HEK293 (cell line): ENCODE measurements at regions not wholly inside any gene's neighbourhood (a gene's known extent, or its start where the extent isn't known, plus 50 kb on each side); places are given as distances from the start of the nearest gene placed in this dataset.

ENCODE experiments used
- CTCF ChIA-PET: fragments of 350-600 bp; formaldehyde crosslinking; extraction: SDS; loops from one replicate; lab custom pipeline; 2021; ENCODE audit warnings: antibody characterized with exemption; lab: Yijun Ruan, JAX
- POLR2A ChIA-PET: fragments of 300-600 bp; formaldehyde crosslinking; extraction: SDS; loops from one replicate; lab custom pipeline; 2020; ENCODE audit warnings: antibody characterized with exemption, inconsistent platforms; lab: Yijun Ruan, JAX
- H3K27ac ChIP-seq: fragments of 200-500 bp; sonication (Bioruptor generic); 2 replicates; pipeline ENCODE4 v1.5.1; 2014; ENCODE audit warnings: low read depth, low read length, control low read depth, inconsistent platforms; ENCODE audit errors: extremely low read depth
- H3K36me3 ChIP-seq, 2 experiments: fragments of 200-500 bp in 1 of 2; sonication (Bioruptor generic) in 1 of 2; 1 replicate in 1 of 2; 2 replicates in 1 of 2; pipeline ENCODE4 v1.5.1; 2014 to 2017; ENCODE audit warnings: inconsistent platforms in 2 of 2, low read length in 2 of 2; ENCODE audit not compliant: control insufficient read depth in 2 of 2, insufficient read depth in 1 of 2
- H3K4me1 ChIP-seq: fragments of 200-500 bp; sonication (Bioruptor generic); 2 replicates; pipeline ENCODE4 v1.5.1; 2014; ENCODE audit warnings: mild to moderate bottlenecking, low read length, inconsistent platforms; ENCODE audit not compliant: control insufficient read depth, insufficient read depth
- H3K4me3 ChIP-seq: 2 replicates; pipeline ENCODE4 v1.5.1; 2011; ENCODE audit warnings: low read depth, mild to moderate bottlenecking, control low read depth, low read length, moderate library complexity
- H3K9me3 ChIP-seq: fragments of 200-500 bp; sonication (Bioruptor generic); 2 replicates; pipeline ENCODE4 v1.5.1; 2014; ENCODE audit warnings: low read depth, low read length, inconsistent platforms; ENCODE audit not compliant: control insufficient read depth, insufficient read depth
- FEZF1 ChIP-seq: fragments of 450-650 bp; formaldehyde crosslinking; IDR thresholded peaks from 2 replicates; pipeline ENCODE4 v1.5.1; 2016; ENCODE audit warnings: missing biosample characterization, missing genetic modification characterization
- GLI2 ChIP-seq: fragments of 450-650 bp; formaldehyde crosslinking; IDR thresholded peaks from 2 replicates; pipeline ENCODE4; 2017; ENCODE audit warnings: missing biosample characterization, missing genetic modification characterization, low read depth, borderline replicate concordance
- GLI4 ChIP-seq: fragments of 450-650 bp; formaldehyde crosslinking; IDR thresholded peaks from 2 replicates; pipeline ENCODE4 v1.5.1; 2016; ENCODE audit warnings: missing biosample characterization, missing genetic modification characterization
- KLF7 ChIP-seq: fragments of 450-650 bp; formaldehyde crosslinking; IDR thresholded peaks from 2 replicates; pipeline ENCODE4 v1.5.1; 2016; ENCODE audit warnings: missing biosample characterization, missing genetic modification characterization, borderline replicate concordance
- MEIS1 ChIP-seq: sonication (generic); formaldehyde crosslinking; IDR thresholded peaks from 2 replicates; pipeline ENCODE4 v1.8.1; 2022; ENCODE audit warnings: missing genetic modification reagents, mild to moderate bottlenecking, borderline replicate concordance
- SP3 ChIP-seq: fragments of 450-650 bp; formaldehyde crosslinking; IDR thresholded peaks from 2 replicates; pipeline ENCODE4 v1.5.1; 2016; ENCODE audit warnings: missing biosample characterization, missing genetic modification characterization
- YY2 ChIP-seq: fragments of 450-650 bp; formaldehyde crosslinking; IDR thresholded peaks from 2 replicates; pipeline ENCODE4 v1.5.1; 2016; ENCODE audit warnings: missing biosample characterization, missing genetic modification characterization
- ZBTB7A ChIP-seq: fragments of 450-650 bp; formaldehyde crosslinking; IDR thresholded peaks from 2 replicates; pipeline ENCODE4 v1.5.1; 2016; ENCODE audit warnings: low read depth, missing biosample characterization, missing genetic modification characterization
- ZFP41 ChIP-seq: fragments of 450-650 bp; formaldehyde crosslinking; IDR thresholded peaks from 2 replicates; pipeline ENCODE4 v1.5.1; 2016; ENCODE audit warnings: missing biosample characterization, missing genetic modification characterization, borderline replicate concordance
- ZFP69B ChIP-seq: fragments of 450-650 bp; formaldehyde crosslinking; IDR thresholded peaks from 2 replicates; pipeline ENCODE4 v1.5.1; 2016; ENCODE audit warnings: missing biosample characterization, missing genetic modification characterization
- ZNF146 ChIP-seq: fragments of 450-650 bp; formaldehyde crosslinking; IDR thresholded peaks from 2 replicates; pipeline ENCODE4 v1.5.1; 2016; ENCODE audit warnings: missing biosample characterization, missing genetic modification characterization
- ZNF175 ChIP-seq: fragments of 450-650 bp; formaldehyde crosslinking; IDR thresholded peaks from 2 replicates; pipeline ENCODE4 v1.5.1; 2016; ENCODE audit warnings: missing biosample characterization, missing genetic modification characterization
- ZNF2 ChIP-seq: fragments of 450-650 bp; formaldehyde crosslinking; IDR thresholded peaks from 2 replicates; pipeline ENCODE4 v1.5.1; 2016; ENCODE audit warnings: missing biosample characterization, missing genetic modification characterization
- ZNF202 ChIP-seq: fragments of 450-650 bp; formaldehyde crosslinking; IDR thresholded peaks from 2 replicates; pipeline ENCODE4 v1.5.1; 2016; ENCODE audit warnings: missing biosample characterization, missing genetic modification characterization, borderline replicate concordance
- ZNF26 ChIP-seq: fragments of 450-650 bp; formaldehyde crosslinking; IDR thresholded peaks from 2 replicates; pipeline ENCODE4 v1.5.1; 2016; ENCODE audit warnings: missing biosample characterization, missing genetic modification characterization
- ZNF37A ChIP-seq: fragments of 450-650 bp; IDR thresholded peaks from 2 replicates; pipeline ENCODE4 v1.5.1; 2018; ENCODE audit warnings: missing biosample characterization, missing genetic modification characterization
- ZNF530 ChIP-seq: fragments of 450-650 bp; formaldehyde crosslinking; IDR thresholded peaks from 2 replicates; pipeline ENCODE4 v1.5.1; 2016; ENCODE audit warnings: low read depth, missing biosample characterization, missing genetic modification characterization
- ZNF555 ChIP-seq: fragments of 450-650 bp; formaldehyde crosslinking; conservative IDR thresholded peaks from 2 replicates; pipeline ENCODE4 v1.5.1; 2017; ENCODE audit warnings: missing biosample characterization, mild to moderate bottlenecking, missing genetic modification characterization, inconsistent platforms
- ZNF560 ChIP-seq: fragments of 450-650 bp; formaldehyde crosslinking; IDR thresholded peaks from 2 replicates; pipeline ENCODE4 v1.5.1; 2017; ENCODE audit warnings: missing biosample characterization, missing genetic modification characterization, borderline replicate concordance
- ZNF561 ChIP-seq: fragments of 450-650 bp; IDR thresholded peaks from 2 replicates; pipeline ENCODE4 v1.5.1; 2018; ENCODE audit warnings: missing biosample characterization, missing genetic modification characterization, borderline replicate concordance
- ZNF585B ChIP-seq: fragments of 450-650 bp; formaldehyde crosslinking; IDR thresholded peaks from 2 replicates; pipeline ENCODE4 v1.5.1; 2016; ENCODE audit warnings: missing biosample characterization, missing genetic modification characterization
- ZNF626 ChIP-seq: fragments of 450-650 bp; sonication (Bioruptor Pico); formaldehyde crosslinking; IDR thresholded peaks from 2 replicates; pipeline ENCODE4 v1.5.1; 2018; ENCODE audit warnings: missing biosample characterization, missing genetic modification characterization, inconsistent platforms
- ZNF704 ChIP-seq: fragments of 450-650 bp; formaldehyde crosslinking; IDR thresholded peaks from 2 replicates; pipeline ENCODE4 v1.5.1; 2016; ENCODE audit warnings: missing biosample characterization, missing genetic modification characterization
- ZNF776 ChIP-seq: fragments of 450-650 bp; formaldehyde crosslinking; IDR thresholded peaks from 2 replicates; pipeline ENCODE4 v1.5.0; 2017; ENCODE audit warnings: missing biosample characterization, missing genetic modification characterization, borderline replicate concordance
- ZNF843 ChIP-seq: fragments of 450-650 bp; formaldehyde crosslinking; IDR thresholded peaks from 2 replicates; pipeline ENCODE4 v1.5.1; 2016; ENCODE audit warnings: missing biosample characterization, missing genetic modification characterization
- ZSCAN16 ChIP-seq: fragments of 450-650 bp; formaldehyde crosslinking; IDR thresholded peaks from 2 replicates; pipeline ENCODE4 v1.5.1; 2016; ENCODE audit warnings: missing biosample characterization, missing genetic modification characterization
- ZSCAN18 ChIP-seq: fragments of 450-650 bp; formaldehyde crosslinking; IDR thresholded peaks from 2 replicates; pipeline ENCODE4 v1.5.1; 2016; ENCODE audit warnings: missing biosample characterization, missing genetic modification characterization
- ZSCAN4 ChIP-seq: fragments of 450-650 bp; formaldehyde crosslinking; IDR thresholded peaks from 2 replicates; pipeline ENCODE4 v1.5.1; 2017; ENCODE audit warnings: missing biosample characterization, missing genetic modification characterization

GRCh38 chr10:53690524-53691240 lies 918.1 kb upstream of the MBL2 start:
- TF ChIP-seq ZFP41 (tag by site-specific recombination) (no peak), ZNF561 (tag by site-specific recombination) (no peak), ZFP69B (tag by site-specific recombination) (no peak), GLI2 (tag by site-specific recombination) (no peak), ZSCAN18 (tag by site-specific recombination) (no peak), ZNF530 (no peak), FEZF1 (tag by site-specific recombination) (no peak), ZNF585B (tag by site-specific recombination) (no peak), ZNF555 (no peak), ZNF560 (no peak), GLI4 (tag by site-specific recombination) (no peak), ZNF37A (no peak), KLF7 (tag by site-specific recombination) (no peak)
- no peak overlapping the region for H3K27ac ChIP-seq
- no peaks in the 10 kb centered on the region for H3K36me3 ChIP-seq
- no peak overlapping the region for H3K4me3 ChIP-seq
- ChIA-PET POLR2A (no interaction called here), CTCF (no interaction called here)
- H3K4me1 ChIP-seq: no peaks in the 10 kb centered on the region
- no peaks in the 10 kb centered on the region for H3K9me3 ChIP-seq

GRCh38 chr10:53687800-53688199 lies 915.2 kb upstream of the MBL2 start:
- Histone ChIP-seq H3K4me1 (no peaks in the 10 kb centered on the region), H3K27ac (no peak overlapping the region), H3K4me3 (no peak overlapping the region), H3K9me3 (no peaks in the 10 kb centered on the region), H3K36me3 (no peaks in the 10 kb centered on the region)
- TF ChIP-seq ZNF626 (no peak), MEIS1 (CRISPR knock-in tag) (no peak), ZNF2 (tag by site-specific recombination) (no peak)
- ChIA-PET CTCF (no interaction called here), POLR2A (no interaction called here)

GRCh38 chr10:53682885-53683284 lies 910.3 kb upstream of the MBL2 start:
- no peaks in the 10 kb centered on the region for H3K36me3 ChIP-seq
- no peak overlapping the region for H3K4me3 ChIP-seq
- no peak for TF ChIP-seq ZSCAN16
- no peak for TF ChIP-seq ZNF704 (tag by site-specific recombination)
- no peak for TF ChIP-seq YY2 (tag by site-specific recombination)
- no peak for TF ChIP-seq ZNF843 (tag by site-specific recombination)
- no peak for TF ChIP-seq ZBTB7A
- TF ChIP-seq ZNF776 (tag by site-specific recombination): no peak
- no peak for TF ChIP-seq ZNF202 (tag by site-specific recombination)
- TF ChIP-seq ZNF175 (tag by site-specific recombination): no peak
- TF ChIP-seq SP3: no peak
- no peak for TF ChIP-seq ZSCAN4 (tag by site-specific recombination)
- no peak for TF ChIP-seq ZNF26 (tag by site-specific recombination)
- no peak for TF ChIP-seq ZNF146
- H3K9me3 ChIP-seq: no peaks in the 10 kb centered on the region
- H3K4me1 ChIP-seq: no peaks in the 10 kb centered on the region
- H3K27ac ChIP-seq: no peak overlapping the region
- POLR2A ChIA-PET: no interaction called here
- CTCF ChIA-PET: no interaction called here
